ENCODE measurements at regions not wholly inside any gene's neighbourhood (a gene's known extent, or its start where the extent isn't known, plus 50 kb on each side); places are given as distances from the start of the nearest gene placed in this dataset.

DNA sequence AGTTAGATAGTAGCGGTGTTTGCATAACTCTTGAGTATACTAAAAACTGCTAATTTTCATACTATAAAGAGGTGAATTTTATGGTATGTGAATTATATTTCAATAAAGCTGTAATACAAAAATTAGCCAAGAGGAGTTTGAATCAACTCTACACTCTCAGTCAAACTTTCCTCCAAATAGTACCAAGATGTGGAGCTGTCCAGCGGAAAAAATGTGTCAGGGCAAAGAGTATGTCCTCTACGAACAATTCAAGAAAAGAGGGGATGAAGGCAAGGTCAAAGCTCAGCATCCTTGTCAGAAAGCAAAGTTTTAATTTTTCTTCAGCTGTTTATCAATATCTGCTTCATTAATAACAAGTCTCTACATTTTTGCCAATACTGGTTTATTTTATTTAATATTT, 51.8 kb upstream of the CDC14C start:
- Histone ChIP-seq H2AFZ (ENCODE audit: low read depth, low read length) (no peak overlapping the region), H3K27me3 (ENCODE audit: insufficient read depth, low read depth, low read length) (no peaks in the 10 kb centered on the region), H3K9me3 (ENCODE audit: low read length) (no peaks in the 10 kb centered on the region), H3K36me3 (ENCODE audit: insufficient read depth, low read length) (no peaks in the 10 kb centered on the region), H3K79me2 (replicated peaks; ENCODE audit: insufficient read depth, low read length) (no peaks in the 10 kb centered on the region), H4K20me1 (ENCODE audit: insufficient read depth) (no peaks in the 10 kb centered on the region), H3K27ac (ENCODE audit: low read length) (no peak overlapping the region), H3K4me3 (ENCODE audit: low read length) (no peak overlapping the region), H3K9me2 (ENCODE audit: insufficient read depth, low read length) (no peaks in the 10 kb centered on the region), H3K9ac (ENCODE audit: low read length) (no peak overlapping the region), H3F3A (ENCODE audit: insufficient read depth, low read length, poor library complexity, severe bottlenecking) (no peaks in the 10 kb centered on the region), H3K4me2 (ENCODE audit: low read length) (no peak overlapping the region)
- no peak for TF ChIP-seq RAD21 (conservative IDR thresholded peaks at IDR 0.05)
- no peak for TF ChIP-seq EZH2 (IDR thresholded peaks at IDR 0.05; ENCODE audit: borderline replicate concordance, insufficient read depth, low read length, poor library complexity, severe bottlenecking)
- no peak for TF ChIP-seq SMC3 (conservative IDR thresholded peaks at IDR 0.05; ENCODE audit: poor library complexity)
- no peak for TF ChIP-seq POLR2AphosphoS5 (IDR thresholded peaks at IDR 0.05)
- TF ChIP-seq, protein P1, sequence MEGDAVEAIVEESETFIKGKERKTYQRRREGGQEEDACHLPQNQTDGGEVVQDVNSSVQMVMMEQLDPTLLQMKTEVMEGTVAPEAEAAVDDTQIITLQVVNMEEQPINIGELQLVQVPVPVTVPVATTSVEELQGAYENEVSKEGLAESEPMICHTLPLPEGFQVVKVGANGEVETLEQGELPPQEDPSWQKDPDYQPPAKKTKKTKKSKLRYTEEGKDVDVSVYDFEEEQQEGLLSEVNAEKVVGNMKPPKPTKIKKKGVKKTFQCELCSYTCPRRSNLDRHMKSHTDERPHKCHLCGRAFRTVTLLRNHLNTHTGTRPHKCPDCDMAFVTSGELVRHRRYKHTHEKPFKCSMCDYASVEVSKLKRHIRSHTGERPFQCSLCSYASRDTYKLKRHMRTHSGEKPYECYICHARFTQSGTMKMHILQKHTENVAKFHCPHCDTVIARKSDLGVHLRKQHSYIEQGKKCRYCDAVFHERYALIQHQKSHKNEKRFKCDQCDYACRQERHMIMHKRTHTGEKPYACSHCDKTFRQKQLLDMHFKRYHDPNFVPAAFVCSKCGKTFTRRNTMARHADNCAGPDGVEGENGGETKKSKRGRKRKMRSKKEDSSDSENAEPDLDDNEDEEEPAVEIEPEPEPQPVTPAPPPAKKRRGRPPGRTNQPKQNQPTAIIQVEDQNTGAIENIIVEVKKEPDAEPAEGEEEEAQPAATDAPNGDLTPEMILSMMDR (IDR thresholded peaks at IDR 0.05; ENCODE audit: poor library complexity, severe bottlenecking): no peak
- TF ChIP-seq MXI1 (conservative IDR thresholded peaks at IDR 0.05; ENCODE audit: poor library complexity, severe bottlenecking): no peak
- TF ChIP-seq, protein P2, sequence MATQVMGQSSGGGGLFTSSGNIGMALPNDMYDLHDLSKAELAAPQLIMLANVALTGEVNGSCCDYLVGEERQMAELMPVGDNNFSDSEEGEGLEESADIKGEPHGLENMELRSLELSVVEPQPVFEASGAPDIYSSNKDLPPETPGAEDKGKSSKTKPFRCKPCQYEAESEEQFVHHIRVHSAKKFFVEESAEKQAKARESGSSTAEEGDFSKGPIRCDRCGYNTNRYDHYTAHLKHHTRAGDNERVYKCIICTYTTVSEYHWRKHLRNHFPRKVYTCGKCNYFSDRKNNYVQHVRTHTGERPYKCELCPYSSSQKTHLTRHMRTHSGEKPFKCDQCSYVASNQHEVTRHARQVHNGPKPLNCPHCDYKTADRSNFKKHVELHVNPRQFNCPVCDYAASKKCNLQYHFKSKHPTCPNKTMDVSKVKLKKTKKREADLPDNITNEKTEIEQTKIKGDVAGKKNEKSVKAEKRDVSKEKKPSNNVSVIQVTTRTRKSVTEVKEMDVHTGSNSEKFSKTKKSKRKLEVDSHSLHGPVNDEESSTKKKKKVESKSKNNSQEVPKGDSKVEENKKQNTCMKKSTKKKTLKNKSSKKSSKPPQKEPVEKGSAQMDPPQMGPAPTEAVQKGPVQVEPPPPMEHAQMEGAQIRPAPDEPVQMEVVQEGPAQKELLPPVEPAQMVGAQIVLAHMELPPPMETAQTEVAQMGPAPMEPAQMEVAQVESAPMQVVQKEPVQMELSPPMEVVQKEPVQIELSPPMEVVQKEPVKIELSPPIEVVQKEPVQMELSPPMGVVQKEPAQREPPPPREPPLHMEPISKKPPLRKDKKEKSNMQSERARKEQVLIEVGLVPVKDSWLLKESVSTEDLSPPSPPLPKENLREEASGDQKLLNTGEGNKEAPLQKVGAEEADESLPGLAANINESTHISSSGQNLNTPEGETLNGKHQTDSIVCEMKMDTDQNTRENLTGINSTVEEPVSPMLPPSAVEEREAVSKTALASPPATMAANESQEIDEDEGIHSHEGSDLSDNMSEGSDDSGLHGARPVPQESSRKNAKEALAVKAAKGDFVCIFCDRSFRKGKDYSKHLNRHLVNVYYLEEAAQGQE (IDR thresholded peaks at IDR 0.05; ENCODE audit: borderline replicate concordance): no peak
- TF ChIP-seq EP300 (conservative IDR thresholded peaks at IDR 0.05; ENCODE audit: poor library complexity, severe bottlenecking): no peak
- TF ChIP-seq TAF1 (IDR thresholded peaks at IDR 0.05; ENCODE audit: low read depth): no peak
